HT1080 (cell line): ENCODE measurements at regions not wholly inside any gene's neighbourhood (a gene's known extent, or its start where the extent isn't known, plus 50 kb on each side); places are given as distances from the start of the nearest gene placed in this dataset.

Experiments used
- DNase-seq: peaks from one replicate; pipeline ENCODE4 v3.0.0-alpha.2; 2015; ENCODE audit warnings: low read depth

- no peak for DNase-seq
These were observed 110.9 kb upstream of the L3MBTL4 start for GRCh38 chr18:6525604-6526003.

- no peak for DNase-seq
These were observed 122.8 kb upstream of the L3MBTL4 start for GRCh38 chr18:6537475-6537874.

DNA sequence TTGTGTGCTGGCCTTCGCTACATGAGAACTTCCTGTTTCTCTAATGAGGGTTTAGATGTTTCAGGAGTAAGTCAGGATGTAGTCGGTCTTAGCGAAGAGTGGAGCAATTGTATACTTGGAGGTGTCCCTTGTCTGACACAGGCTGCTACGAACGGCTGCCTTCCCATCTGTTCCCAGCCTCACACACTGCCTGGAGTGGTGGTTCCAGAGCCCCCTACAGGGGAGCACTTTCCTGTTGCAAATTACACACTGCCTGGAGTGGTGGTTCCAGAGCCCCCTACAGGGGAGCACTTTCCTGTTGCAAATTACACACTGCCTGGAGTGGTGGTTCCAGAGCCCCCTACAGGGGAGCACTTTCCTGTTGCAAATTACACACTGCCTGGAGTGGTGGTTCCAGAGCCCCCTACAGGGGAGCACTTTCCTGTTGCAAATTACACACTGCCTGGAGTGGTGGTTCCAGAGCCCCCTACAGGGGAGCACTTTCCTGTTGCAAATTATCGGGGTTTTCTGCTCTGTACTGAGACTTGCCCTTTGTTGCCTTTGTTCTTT is 126.5 kb upstream of the L3MBTL4 start:
- peak; percentile 16 for DNase-seq

- no peak for DNase-seq
These were observed 127.6 kb upstream of the L3MBTL4 start for GRCh38 chr18:6542296-6542695.

DNA sequence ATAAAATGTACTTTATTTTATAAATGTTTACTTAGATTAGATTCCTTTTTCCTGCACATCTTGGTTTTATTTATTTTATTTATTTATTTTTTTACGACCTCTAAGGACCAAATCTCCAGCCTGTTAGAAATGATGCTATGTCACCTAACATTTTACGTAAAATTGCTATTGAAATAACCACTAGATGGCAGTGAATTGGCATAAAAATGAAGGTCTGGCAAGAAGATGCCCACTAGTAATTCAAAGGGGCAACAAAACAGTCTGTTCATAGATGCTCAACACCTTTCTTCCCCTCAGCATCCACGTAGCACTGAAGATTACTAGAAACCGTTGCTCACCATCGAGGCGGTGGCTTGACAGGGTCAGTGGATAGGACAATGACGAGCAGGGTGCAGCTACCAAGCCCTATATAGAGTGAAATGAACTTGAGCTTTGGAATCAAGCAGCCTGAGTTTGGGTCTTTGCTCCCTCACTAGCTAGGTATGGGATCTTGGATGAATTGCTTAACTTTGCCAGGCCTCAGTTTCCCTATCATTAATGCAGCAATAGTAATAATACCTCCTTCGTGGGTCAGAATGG is 128.7 kb upstream of the L3MBTL4 start:
- DNase-seq, result peak; percentile 13

GRCh38 chr18:6546229-6546628 is 131.5 kb upstream of the L3MBTL4 start:
- DNase-seq, result no peak

DNA sequence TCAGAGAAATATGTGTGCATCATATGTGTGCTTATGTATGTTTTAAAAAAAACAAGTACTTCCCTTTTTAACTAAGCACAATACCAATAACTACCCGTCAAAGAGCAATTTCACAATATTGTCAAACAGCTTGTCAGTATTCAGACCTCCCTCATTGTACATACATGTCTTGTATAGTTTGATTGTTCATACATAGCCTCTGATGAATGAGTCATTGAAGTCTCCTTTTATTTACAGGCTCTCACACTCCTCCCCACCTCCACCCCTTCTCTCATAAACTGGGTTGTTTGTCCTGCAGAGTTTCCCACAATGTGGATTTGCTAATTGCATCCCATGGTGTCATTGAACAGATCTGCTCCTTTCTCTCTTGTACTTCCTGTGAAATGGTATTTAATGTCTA is 132.8 kb upstream of the L3MBTL4 start:
- no peak for DNase-seq

GRCh38 chr18:6553234-6553900 is 138.7 kb upstream of the L3MBTL4 start:
- no peak for DNase-seq

DNA sequence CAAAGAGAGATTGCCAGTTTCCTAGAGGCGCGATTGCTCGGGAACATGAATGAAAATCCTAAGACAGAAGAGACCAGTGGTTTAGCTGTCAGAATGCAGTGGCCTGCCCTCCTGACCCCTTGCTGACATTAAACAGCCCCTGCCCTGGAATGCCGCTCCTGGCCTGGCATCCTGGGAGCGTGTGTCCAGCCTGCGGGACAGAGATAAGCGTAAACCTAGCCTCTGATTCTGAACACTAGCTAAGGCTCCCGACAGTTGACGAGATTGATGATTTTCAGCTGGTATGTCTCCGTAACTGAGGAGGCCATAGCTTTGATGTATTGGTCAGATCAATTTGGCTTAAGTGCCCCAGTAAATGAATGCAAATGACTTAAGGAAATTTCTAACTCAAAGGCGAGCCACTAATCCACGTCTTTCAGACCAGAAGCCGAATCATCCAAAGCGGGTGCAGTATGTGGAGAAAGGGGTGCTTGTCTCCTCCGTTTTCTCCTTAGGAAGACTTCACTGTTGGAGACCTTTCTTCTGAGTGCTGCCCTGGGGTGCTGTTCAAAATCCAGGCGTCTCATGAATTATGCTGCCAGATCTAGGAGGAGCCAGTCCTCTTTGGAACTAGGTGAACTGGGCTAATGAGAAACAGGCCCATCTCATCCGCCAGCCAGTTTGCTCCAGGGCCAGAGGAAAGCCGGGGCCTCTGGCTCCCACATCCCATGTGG is 142.5 kb upstream of the L3MBTL4 start:
- DNase-seq, result no peak

DNA sequence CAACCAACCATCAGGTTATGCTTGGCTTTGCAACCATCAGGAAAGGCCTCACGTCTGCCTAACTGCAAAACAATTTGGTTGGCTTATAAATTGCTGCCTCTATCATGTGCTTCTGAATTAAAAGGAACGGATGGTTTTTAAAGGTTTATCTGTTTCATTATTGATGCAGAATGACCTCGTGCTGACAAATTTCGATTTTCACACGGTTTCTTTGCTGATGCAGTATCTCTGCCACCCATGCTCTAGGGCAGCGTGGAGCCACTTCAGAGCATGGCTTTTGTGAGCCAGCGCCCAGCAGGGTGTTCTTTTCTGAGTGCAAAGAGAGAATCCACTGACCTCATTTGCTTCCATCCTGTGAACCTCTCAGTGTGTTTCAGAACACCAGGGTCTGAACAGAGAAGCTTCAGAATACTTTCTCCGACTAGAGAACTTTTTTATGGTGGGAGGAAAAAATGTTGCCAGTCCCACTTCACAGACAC is 143.1 kb upstream of the L3MBTL4 start:
- no peak for DNase-seq

DNA sequence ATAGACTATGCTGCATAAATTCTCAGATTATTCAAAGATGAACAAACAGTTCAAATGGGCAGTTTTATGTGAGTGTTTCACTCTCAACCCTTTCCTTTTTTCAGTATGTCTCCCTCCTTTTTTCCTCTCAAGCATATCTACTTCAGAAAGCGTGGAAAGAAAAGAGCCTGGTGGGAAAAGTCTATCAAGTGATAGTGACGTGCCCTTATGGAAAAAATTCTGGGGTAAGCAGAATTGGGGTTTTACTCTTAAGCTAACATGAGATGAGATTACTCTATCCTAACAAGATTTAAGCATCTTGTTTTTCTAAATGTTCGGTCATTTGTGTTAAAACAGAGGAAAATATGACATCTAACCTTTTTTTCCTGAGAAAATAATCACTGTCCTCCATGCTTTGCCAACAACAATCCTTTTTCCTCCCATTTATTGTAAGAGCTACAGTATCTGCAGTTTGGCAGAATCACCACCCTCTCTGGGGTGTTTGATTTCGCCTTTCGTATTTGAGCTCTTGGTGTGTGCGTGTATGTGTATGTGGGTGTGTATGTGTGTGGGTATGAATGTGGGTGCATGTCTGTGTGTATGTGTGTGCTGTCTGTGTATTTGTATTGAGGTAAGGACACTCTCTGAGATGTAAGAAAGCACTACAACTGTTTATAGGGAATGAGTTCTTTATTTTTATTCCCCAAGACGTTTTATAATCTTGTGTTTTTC is 143.9 kb upstream of the L3MBTL4 start:
- DNase-seq, result no peak

DNA sequence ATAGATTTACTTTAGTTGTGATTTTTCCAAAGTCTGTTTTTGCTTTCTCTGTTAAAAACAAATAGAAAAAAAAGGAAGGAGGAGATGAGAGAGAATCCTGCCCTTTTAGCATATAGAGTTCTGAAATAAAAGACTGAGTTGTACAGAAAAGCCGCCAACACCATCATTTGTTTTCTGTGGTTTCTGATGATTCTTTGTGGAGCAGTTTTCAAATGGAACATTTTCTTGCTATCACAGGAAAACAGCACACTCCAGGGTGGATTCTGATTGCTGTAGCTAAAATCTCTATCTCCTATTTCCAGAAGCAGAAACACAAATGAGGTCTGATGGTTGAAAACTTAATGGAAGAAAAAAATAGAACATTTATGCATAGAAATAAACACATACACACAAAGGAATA is 144.6 kb upstream of the L3MBTL4 start:
- DNase-seq, result no peak

GRCh38 chr18:6561016-6561415 is 146.3 kb upstream of the L3MBTL4 start:
- no peak for DNase-seq

DNA sequence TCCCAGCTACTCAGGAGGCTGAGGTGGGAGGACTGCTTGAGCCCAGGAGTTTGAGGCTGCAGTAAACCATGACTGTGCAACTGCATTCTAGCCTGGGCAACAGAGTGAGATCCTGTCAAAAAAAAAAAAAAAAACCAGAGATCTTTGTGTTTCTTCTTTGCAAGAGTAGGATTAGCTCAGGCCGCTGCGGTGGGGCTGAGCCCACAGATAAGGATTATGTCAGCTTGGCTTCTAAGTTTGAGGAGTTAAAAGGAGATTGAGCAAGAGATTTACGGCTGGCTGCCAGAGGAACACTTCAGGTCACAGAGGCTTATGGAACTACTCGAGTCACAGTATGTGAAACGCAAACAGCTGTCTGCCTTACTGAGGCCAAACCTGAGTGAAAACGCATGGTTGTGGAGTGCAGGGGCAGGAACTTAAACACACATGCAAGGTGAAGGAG is 146.7 kb upstream of the L3MBTL4 start:
- no peak for DNase-seq

GRCh38 chr18:6561862-6562291 is 147.2 kb upstream of the L3MBTL4 start:
- DNase-seq, result no peak

- no peak for DNase-seq
These were observed 149.2 kb upstream of the L3MBTL4 start for GRCh38 chr18:6563896-6564295.

- no peak for DNase-seq
These were observed 150.5 kb upstream of the L3MBTL4 start for GRCh38 chr18:6564950-6565814.

DNA sequence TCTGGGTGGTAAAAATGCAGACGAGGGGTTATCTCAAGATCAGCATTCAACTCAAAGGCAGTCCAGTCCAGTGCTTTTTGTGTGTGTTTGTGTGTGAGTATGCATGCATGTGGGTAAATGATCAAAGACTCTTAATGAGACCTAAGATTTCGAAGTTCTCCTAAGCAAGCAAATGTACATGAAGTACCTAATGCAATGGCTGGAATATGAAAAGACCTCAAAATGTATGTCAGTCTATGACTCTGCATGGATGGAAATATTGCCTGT is 151.0 kb upstream of the L3MBTL4 start:
- DNase-seq, result no peak

DNA sequence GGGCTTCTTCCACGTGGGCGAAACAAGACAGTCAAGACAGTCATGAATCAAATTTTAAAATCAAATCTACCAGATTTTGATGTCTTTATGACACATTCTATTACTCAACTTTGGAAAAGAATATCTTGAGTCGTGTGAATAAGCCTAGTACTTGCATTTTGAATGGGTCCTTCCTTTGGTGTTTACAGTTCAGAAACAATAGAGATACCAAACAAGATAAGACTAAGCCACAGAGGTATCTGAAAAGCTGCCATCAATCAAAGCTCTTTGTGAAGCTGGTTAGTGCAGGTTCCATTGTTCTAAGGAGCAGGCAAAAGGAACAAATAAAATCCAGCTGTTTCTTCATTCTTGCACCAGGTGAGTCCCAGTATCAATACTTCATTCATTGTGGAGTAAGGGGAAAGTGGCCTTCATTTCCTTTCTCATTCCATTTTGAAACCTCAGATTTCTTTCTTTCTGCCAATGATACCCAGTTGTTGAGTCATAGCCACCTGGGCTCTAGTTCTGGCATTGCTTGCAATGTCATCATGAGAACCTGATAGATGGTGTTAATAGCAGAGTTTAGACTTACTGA is 151.7 kb upstream of the L3MBTL4 start:
- DNase-seq, result no peak

DNA sequence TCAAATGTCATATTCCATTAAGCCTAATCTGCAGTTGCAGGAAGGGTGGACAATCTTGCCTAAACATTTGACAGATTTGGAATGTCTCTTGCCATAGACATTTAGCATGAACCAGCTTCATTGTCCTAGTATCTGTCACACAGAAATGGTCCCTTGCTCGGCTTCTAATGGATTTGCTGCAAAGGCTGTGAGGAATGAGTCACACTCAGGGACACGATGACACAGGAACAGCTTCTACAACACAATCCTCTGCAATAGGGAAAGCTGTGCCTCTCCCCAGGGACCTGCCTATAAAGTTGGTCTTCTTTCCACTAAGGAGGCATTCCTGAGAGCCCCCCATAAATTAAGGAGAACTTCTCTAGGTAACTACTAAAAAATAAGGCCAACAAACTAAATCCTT is 155.1 kb upstream of the L3MBTL4 start:
- DNase-seq, result no peak
